H9 (cell line): ENCODE measurements at regions not wholly inside any gene's neighbourhood (a gene's known extent, or its start where the extent isn't known, plus 50 kb on each side); places are given as distances from the start of the nearest gene placed in this dataset.

Source experiments
- DNase-seq: peaks from one replicate; pipeline ENCODE4 v3.0.0-alpha.2; 2017
- H2AFZ ChIP-seq: one replicate; pipeline ENCODE4 v1.6.1; 2013; ENCODE audit warnings: mild to moderate bottlenecking, low read length, control low read depth, moderate library complexity
- H2AK5ac ChIP-seq: 2 replicates; pipeline ENCODE4 v1.6.1; 2013; ENCODE audit warnings: low read length, control low read depth, mixed read lengths; ENCODE audit not compliant: insufficient read length
- H2BK120ac ChIP-seq: one replicate; pipeline ENCODE4 v1.6.1; 2013; ENCODE audit warnings: low read depth, mild to moderate bottlenecking, low read length, control low read depth, inconsistent platforms; ENCODE audit not compliant: poor library complexity, severe bottlenecking
- H2BK12ac ChIP-seq: 2 replicates; pipeline ENCODE4 v1.6.1; 2013; ENCODE audit warnings: low read length, control low read depth, mixed read lengths, low read depth; ENCODE audit not compliant: insufficient read length
- H2BK15ac ChIP-seq: 2 replicates; pipeline ENCODE4 v1.6.1; 2013; ENCODE audit warnings: low read depth, low read length, control low read depth
- H2BK20ac ChIP-seq: one replicate; pipeline ENCODE4 v1.6.1; 2013; ENCODE audit warnings: low read depth, mild to moderate bottlenecking, low read length, control low read depth, inconsistent platforms; ENCODE audit not compliant: poor library complexity, severe bottlenecking
- H2BK5ac ChIP-seq: 2 replicates; pipeline ENCODE4 v1.6.1; 2013; ENCODE audit warnings: low read length, control low read depth, mixed read lengths; ENCODE audit not compliant: insufficient read length
- H3K14ac ChIP-seq: 2 replicates; pipeline ENCODE4 v1.6.1; 2013; ENCODE audit warnings: low read length, control low read depth; ENCODE audit not compliant: insufficient read depth
- H3K18ac ChIP-seq: 2 replicates; pipeline ENCODE4 v1.6.1; 2013; ENCODE audit warnings: low read depth, mild to moderate bottlenecking, mixed read lengths, low read length, control low read depth; ENCODE audit not compliant: insufficient read length
- H3K23ac ChIP-seq: 2 replicates; pipeline ENCODE4 v1.6.1; 2013; ENCODE audit warnings: low read length, control low read depth, mixed read lengths, low read depth; ENCODE audit not compliant: insufficient read length
- H3K23me2 ChIP-seq: 2 replicates; pipeline ENCODE4 v1.6.1; 2013; ENCODE audit warnings: low read depth, mild to moderate bottlenecking, mixed read lengths, low read length, control low read depth; ENCODE audit not compliant: insufficient read length, poor library complexity, severe bottlenecking
- H3K27ac ChIP-seq: 2 replicates; pipeline ENCODE4 v1.5.1; 2013; ENCODE audit warnings: low read length, control low read depth, mixed read lengths, low read depth; ENCODE audit not compliant: insufficient read length
- H3K27me3 ChIP-seq: 2 replicates; pipeline ENCODE4 v1.6.1; 2013; ENCODE audit warnings: low read length, control low read depth, inconsistent platforms; ENCODE audit not compliant: insufficient read depth
- H3K4ac ChIP-seq: 2 replicates; pipeline ENCODE4 v1.6.1; 2013; ENCODE audit warnings: low read depth, mild to moderate bottlenecking, control low read depth, inconsistent platforms, low read length, moderate library complexity
- H3K4me1 ChIP-seq: 2 replicates; pipeline ENCODE4 v1.6.1; 2013; ENCODE audit warnings: low read length, control low read depth, inconsistent platforms; ENCODE audit not compliant: insufficient read depth
- H3K4me2 ChIP-seq: 2 replicates; pipeline ENCODE4 v1.6.1; 2013; ENCODE audit warnings: low read length, control low read depth, mixed read lengths; ENCODE audit not compliant: insufficient read length, insufficient read depth
- H3K56ac ChIP-seq: 2 replicates; pipeline ENCODE4 v1.6.1; 2013; ENCODE audit warnings: low read depth, mild to moderate bottlenecking, mixed read lengths, low read length, control low read depth; ENCODE audit not compliant: insufficient read length
- H3K79me1 ChIP-seq: 2 replicates; pipeline ENCODE4 v1.6.1; 2013; ENCODE audit warnings: low read depth, mild to moderate bottlenecking, moderate library complexity, low read length, control low read depth, inconsistent platforms; ENCODE audit not compliant: insufficient read depth, poor library complexity, severe bottlenecking
- H3K79me2 ChIP-seq: 2 replicates; pipeline ENCODE4 v1.6.1; 2013; ENCODE audit warnings: low read length, control low read depth, inconsistent platforms; ENCODE audit not compliant: insufficient read depth
- H3K9ac ChIP-seq: 2 replicates; pipeline ENCODE4 v1.6.1; 2013; ENCODE audit warnings: low read length, control low read depth, mixed read lengths; ENCODE audit not compliant: insufficient read length; ENCODE audit errors: extremely low read depth
- H3K9me3 ChIP-seq: one replicate; pipeline ENCODE4 v1.6.1; 2013; ENCODE audit warnings: low read depth, low read length, inconsistent platforms; ENCODE audit not compliant: control insufficient read depth
- H3T11ph ChIP-seq: one replicate; pipeline ENCODE4 v1.6.1; 2013; ENCODE audit warnings: mild to moderate bottlenecking, low read length, control low read depth, inconsistent platforms
- H4K20me1 ChIP-seq: one replicate; pipeline ENCODE4 v1.6.1; 2013; ENCODE audit not compliant: control insufficient read depth, insufficient read length, insufficient read depth
- H4K5ac ChIP-seq: 2 replicates; pipeline ENCODE4 v1.6.1; 2013; ENCODE audit warnings: low read depth, mild to moderate bottlenecking, mixed read lengths, low read length, control low read depth; ENCODE audit not compliant: insufficient read length
- H4K8ac ChIP-seq: replicated peaks from 2 replicates; pipeline ENCODE4 v1.6.1; 2013; ENCODE audit warnings: low read length, control low read depth, mixed read lengths, low read depth; ENCODE audit not compliant: insufficient read length
- H4K91ac ChIP-seq: 2 replicates; pipeline ENCODE4 v1.6.1; 2013; ENCODE audit warnings: low read depth, mild to moderate bottlenecking, moderate library complexity, mixed read lengths, low read length, control low read depth; ENCODE audit not compliant: insufficient read length
- H3K27ac Mint-ChIP-seq, 3 experiments: 2 replicates in 2 of 3; 3 replicates in 1 of 3; pipeline ENCODE4 v1.8.0; 2020 to 2021; ENCODE audit warnings: mixed read lengths in 3 of 3, mild to moderate bottlenecking in 1 of 3, moderate library complexity in 1 of 3
- H3K27me3 Mint-ChIP-seq: 2 replicates; pipeline ENCODE4 v1.8.0; 2021; ENCODE audit warnings: low read depth, mild to moderate bottlenecking, moderate library complexity, mixed read lengths
- H3K36me3 Mint-ChIP-seq, 3 experiments: 2 replicates in 2 of 3; 3 replicates in 1 of 3; pipeline ENCODE4 v1.8.0; 2020 to 2021; ENCODE audit warnings: low read depth in 3 of 3, mixed read lengths in 3 of 3; ENCODE audit not compliant: insufficient read depth in 1 of 3
- H3K4me1 Mint-ChIP-seq, 2 experiments: 2 replicates each; pipeline ENCODE4 v1.8.0; 2020; ENCODE audit warnings: mixed read lengths in 2 of 2
- H3K4me3 Mint-ChIP-seq, 2 experiments: 2 replicates in 1 of 2; 3 replicates in 1 of 2; pipeline ENCODE4 v1.8.0; 2020 to 2021; ENCODE audit warnings: mild to moderate bottlenecking in 2 of 2, mixed read lengths in 2 of 2, moderate library complexity in 1 of 2
- H3K9me3 Mint-ChIP-seq, 2 experiments: 2 replicates in 1 of 2; 3 replicates in 1 of 2; pipeline ENCODE4 v1.8.0; 2020; ENCODE audit warnings: mild to moderate bottlenecking in 2 of 2, mixed read lengths in 2 of 2, moderate library complexity in 1 of 2
- CTCF ChIP-seq: fragments of 200-600 bp; sonication (generic); conservative IDR thresholded peaks from 3 replicates; pipeline ENCODE4 v1.8.0; 2021; ENCODE audit warnings: antibody characterized with exemption, mild to moderate bottlenecking
- WGBS: extraction: QIAGEN DNeasy Blood & Tissue Kit; methylation state at CpG from one replicate; pipeline ENCODE4 v1.1.7; 2013; ENCODE audit warnings: missing lambda C conversion rate, low lambda C conversion rate, mixed read lengths; ENCODE audit not compliant: insufficient read length; ENCODE audit errors: extremely low coverage; 5-methylcytosine and 5-hydroxymethylcytosine counted together

- Histone ChIP-seq H3K9ac (no peak overlapping the region), H2BK5ac (no peak overlapping the region), H4K91ac (no peak overlapping the region), H3K27ac (no peak overlapping the region), H4K5ac (no peak overlapping the region), H2BK12ac (no peak overlapping the region), H3T11ph (no peak overlapping the region), H4K8ac (no peak overlapping the region), H3K14ac (no peak overlapping the region), H3K9me3 (no peaks in the 10 kb centered on the region), H4K20me1 (no peaks in the 10 kb centered on the region), H3K4me1 (no peaks in the 10 kb centered on the region), H3K79me1 (no peaks in the 10 kb centered on the region), H2BK120ac (no peak overlapping the region), H3K4ac (no peak overlapping the region), H3K4me2 (no peak overlapping the region), H3K27me3 (no peaks in the 10 kb centered on the region), H3K23me2 (no peaks in the 10 kb centered on the region), H3K56ac (no peak overlapping the region), H3K79me2 (no peaks in the 10 kb centered on the region), H2BK15ac (no peak overlapping the region), H3K23ac (no peak overlapping the region), H2AK5ac (no peak overlapping the region), H3K18ac (no peak overlapping the region), H2BK20ac (no peak overlapping the region), H2AFZ (no peak overlapping the region)
- Mint-ChIP-seq H3K27me3 (no peaks in the 10 kb centered on the region), H3K27ac (no peak overlapping the region), H3K4me3 (no peak overlapping the region), H3K4me1 (peaks cover 0 to 3% of the 10 kb centered on the region in 2 experiments; a peak in 1 of 4 replicates), H3K36me3 (no peaks in the 10 kb centered on the region; a peak in 1 of 7 replicates), H3K9me3 (peaks cover 2 to 10% of the 10 kb centered on the region in 2 experiments; a peak in 3 of 5 replicates)
- no peak for DNase-seq
- no CpG with 5 or more reads among the region's 2 CpGs for WGBS
- peak; percentile 58 for TF ChIP-seq CTCF
Observed at GRCh38 chr7:109206196-109206595, 636.5 kb downstream of the DNAJB9 start.
